HL-60 (cell line): ENCODE measurements at regions not wholly inside any gene's neighbourhood (a gene's known extent, or its start where the extent isn't known, plus 50 kb on each side); places are given as distances from the start of the nearest gene placed in this dataset.

Experiments used
- DNase-seq, 2 experiments: peaks; one replicate each; pipeline ENCODE4 v3.0.0-alpha.2; 2010 to 2020; ENCODE audit warnings: low read depth in 1 of 2, low spot score in 1 of 2
- H3K27ac ChIP-seq: fragments of 250-450 bp; sonication (Bioruptor Pico); replicated peaks from 2 replicates; pipeline ENCODE4 v1.5.1; 2020; ENCODE audit warnings: mild to moderate bottlenecking, moderate library complexity
- H3K27me3 ChIP-seq: fragments of 250-450 bp; sonication (Bioruptor Pico); 2 replicates; pipeline ENCODE4 v1.5.1; 2021; ENCODE audit warnings: mild to moderate bottlenecking, moderate library complexity; ENCODE audit not compliant: insufficient read depth, poor library complexity, severe bottlenecking
- H3K4me3 ChIP-seq: replicated peaks from 2 replicates; pipeline ENCODE4 v1.5.1; 2011; ENCODE audit warnings: mild to moderate bottlenecking, control low read depth, low read length; ENCODE audit not compliant: insufficient read depth
- CTCF ChIP-seq: IDR thresholded peaks from one replicate; pipeline ENCODE4 v1.5.1; 2011; ENCODE audit warnings: low read length, control low read depth, inconsistent platforms; ENCODE audit not compliant: insufficient read depth
- GABPA ChIP-seq: IDR thresholded peaks from 2 replicates; pipeline ENCODE4 v1.6.1; 2012; ENCODE audit warnings: low read depth
- POLR2AphosphoS5 ChIP-seq: IDR thresholded peaks from 2 replicates; pipeline ENCODE4 v1.6.1; 2012; ENCODE audit warnings: low read depth
- REST ChIP-seq: IDR thresholded peaks from 2 replicates; pipeline ENCODE4 v1.6.1; 2012; ENCODE audit warnings: low read depth; ENCODE audit not compliant: insufficient replicate concordance
- SPI1 ChIP-seq: IDR thresholded peaks from 2 replicates; pipeline ENCODE4 v1.6.1; 2012; ENCODE audit warnings: low read depth, mild to moderate bottlenecking, borderline replicate concordance

- no peak for DNase-seq
- H3K27ac ChIP-seq, result no peak overlapping the region
- TF ChIP-seq REST (no peak), POLR2AphosphoS5 (no peak), CTCF (no peak), GABPA (no peak), SPI1 (no peak)
Observed at GRCh38 chr5:9895302-9895645, 265.1 kb upstream of the TAS2R1 start.

GRCh38 chr5:9894571-9895301 is 264.6 kb upstream of the TAS2R1 start:
- Histone ChIP-seq H3K27me3 (no peaks in the 10 kb centered on the region), H3K27ac (no peak overlapping the region), H3K4me3 (no peak overlapping the region)
- no peak for DNase-seq
- TF ChIP-seq REST (no peak), SPI1 (no peak)

More at GRCh38 chr5:9895302-9895645, 265.1 kb upstream of the TAS2R1 start:
- no peak overlapping the region for H3K4me3 ChIP-seq
- H3K27me3 ChIP-seq, result no peaks in the 10 kb centered on the region

- Histone ChIP-seq H3K4me3 (no peak overlapping the region), H3K27ac (no peak overlapping the region), H3K27me3 (no peaks in the 10 kb centered on the region)
- no peak for TF ChIP-seq POLR2AphosphoS5
- TF ChIP-seq GABPA, result no peak
- TF ChIP-seq REST, result no peak
- TF ChIP-seq CTCF, result no peak
- TF ChIP-seq SPI1, result no peak
- DNase-seq, result no peak
Observed at GRCh38 chr5:9892696-9893095, 262.5 kb upstream of the TAS2R1 start.
